SK-N-SH (cell line): ENCODE measurements at regions not wholly inside any gene's neighbourhood (a gene's known extent, or its start where the extent isn't known, plus 50 kb on each side); places are given as distances from the start of the nearest gene placed in this dataset.

Experiments
- CTCF ChIA-PET: fragments of 300-600, 350-600 bp; formaldehyde crosslinking; extraction: SDS; loops from one replicate; lab custom pipeline; 2021; lab: Yijun Ruan, JAX
- POLR2A ChIA-PET: fragments of 350-600 bp; sonication (Branson Sonifier 250); formaldehyde crosslinking; extraction: SDS; loops from one replicate; lab custom pipeline; 2020; ENCODE audit warnings: antibody characterized with exemption, inconsistent platforms; lab: Yijun Ruan, JAX
- DNase-seq: peaks from one replicate; pipeline ENCODE4 v3.0.0; 2012
- H2AFZ ChIP-seq: fragments of 200-600 bp; sonication (generic); 2 replicates; pipeline ENCODE4 v1.8.1; 2016; ENCODE audit warnings: antibody characterized with exemption, mild to moderate bottlenecking, low read depth
- H3F3A ChIP-seq: fragments of 200-600 bp; sonication (generic); replicated peaks from 2 replicates; pipeline ENCODE3; 2016; ENCODE audit warnings: antibody characterized with exemption, mild to moderate bottlenecking; ENCODE audit not compliant: insufficient read depth
- H3K27ac ChIP-seq, 2 experiments: fragments of 200-500 bp in 1 of 2; fragments of 200-600 bp in 1 of 2; sonication (Bioruptor generic) in 1 of 2; sonication (generic), shearing (Covaris generic) in 1 of 2; 2 replicates each; pipeline versions ENCODE4 v1.5.1 to v1.6.1; 2014 to 2016; ENCODE audit warnings: low read depth in 2 of 2, inconsistent platforms in 1 of 2, low read length in 1 of 2, mild to moderate bottlenecking in 1 of 2, mixed read lengths in 1 of 2
- H3K27me3 ChIP-seq: fragments of 200-600 bp; sonication (generic), shearing (Covaris generic); 2 replicates; pipeline ENCODE4 v1.6.1; 2016; ENCODE audit warnings: mixed run types; ENCODE audit not compliant: insufficient read depth
- H3K36me3 ChIP-seq, 2 experiments: fragments of 200-500 bp in 1 of 2; fragments of 200-600 bp in 1 of 2; sonication (Bioruptor generic) in 1 of 2; sonication (generic) in 1 of 2; replicated peaks in 1 of 2; 2 replicates each; pipeline versions ENCODE3 to v1.5.1; 2014 to 2016; ENCODE audit warnings: low read length in 1 of 2, mild to moderate bottlenecking in 1 of 2; ENCODE audit not compliant: insufficient read depth in 2 of 2, control insufficient read depth in 1 of 2
- H3K4me1 ChIP-seq, 2 experiments: fragments of 200-500 bp in 1 of 2; fragments of 200-600 bp in 1 of 2; sonication (Bioruptor generic) in 1 of 2; sonication (generic), shearing (Covaris generic) in 1 of 2; 2 replicates each; pipeline versions ENCODE4 v1.5.1 to v1.6.1; 2014 to 2016; ENCODE audit warnings: low read depth in 1 of 2, low read length in 1 of 2, mixed run types in 1 of 2; ENCODE audit not compliant: insufficient read depth in 2 of 2, control insufficient read depth in 1 of 2
- H3K4me2 ChIP-seq: fragments of 200-600 bp; sonication (generic), shearing (Covaris generic); 2 replicates; pipeline ENCODE4 v1.6.1; 2017; ENCODE audit warnings: mixed run types
- H3K4me3 ChIP-seq, 2 experiments: fragments of 200-500 bp in 1 of 2; fragments of 200-600 bp in 1 of 2; sonication (Bioruptor generic) in 1 of 2; sonication (generic), shearing (Covaris generic) in 1 of 2; 2 replicates each; pipeline versions ENCODE4 v1.5.1 to v1.8.1; 2014 to 2016; ENCODE audit warnings: low read depth in 2 of 2, inconsistent platforms in 1 of 2, low read length in 1 of 2, mild to moderate bottlenecking in 1 of 2, mixed read lengths in 1 of 2, moderate library complexity in 1 of 2
- H3K79me2 ChIP-seq: fragments of 200-600 bp; sonication (generic); 2 replicates; pipeline ENCODE4 v1.8.1; 2017; ENCODE audit warnings: mild to moderate bottlenecking; ENCODE audit not compliant: insufficient read depth
- H3K9ac ChIP-seq: fragments of 200-600 bp; sonication (generic); 2 replicates; pipeline ENCODE4 v1.6.1; 2017; ENCODE audit warnings: mixed run types
- H3K9me2 ChIP-seq: fragments of 200-600 bp; sonication (generic); 2 replicates; pipeline ENCODE4 v1.6.1; 2017; ENCODE audit warnings: mixed run types
- H3K9me3 ChIP-seq: fragments of 200-600 bp; sonication (generic); 2 replicates; pipeline ENCODE4 v1.6.1; 2017; ENCODE audit warnings: mixed run types, mild to moderate bottlenecking, moderate library complexity
- H4K20me1 ChIP-seq: fragments of 200-600 bp; sonication (generic); 2 replicates; pipeline ENCODE4 v1.6.1; 2017; ENCODE audit warnings: mild to moderate bottlenecking, mixed run types; ENCODE audit not compliant: insufficient read depth
- ELF1 ChIP-seq: IDR thresholded peaks from 2 replicates; pipeline ENCODE4 v1.4.0; 2012
- EZH2phosphoT487 ChIP-seq: fragments of 200-600 bp; sonication (generic); IDR thresholded peaks from 2 replicates; pipeline ENCODE4 v1.6.1; 2017; ENCODE audit warnings: low read depth, mixed run types, mild to moderate bottlenecking, antibody characterized with exemption, moderate library complexity, borderline replicate concordance
- GABPA ChIP-seq: IDR thresholded peaks from 2 replicates; pipeline ENCODE4 v1.4.0; 2012; ENCODE audit warnings: low read depth, mild to moderate bottlenecking
- JUND ChIP-seq: IDR thresholded peaks from 2 replicates; pipeline ENCODE4 v1.4.0; 2012
- NRF1 ChIP-seq: IDR thresholded peaks from 2 replicates; pipeline ENCODE4 v1.6.1; 2012; ENCODE audit warnings: low read depth, mild to moderate bottlenecking, low read length
- RAD21 ChIP-seq: IDR thresholded peaks from 2 replicates; pipeline ENCODE4 v1.6.1; 2012; ENCODE audit warnings: mild to moderate bottlenecking, low read length
- TCF12 ChIP-seq: IDR thresholded peaks from 2 replicates; pipeline ENCODE4 v1.4.0; 2012
- WGBS: methylation state at CpG from one replicate; pipeline ENCODE4 v1.1.6; 2017; ENCODE audit warnings: low lambda C conversion rate; 5-methylcytosine and 5-hydroxymethylcytosine counted together
- TF ChIP-seq, protein P1 (sequence below): IDR thresholded peaks from 2 replicates; pipeline ENCODE4; 2012
- TF ChIP-seq, protein P2 (sequence below): fragments of 150-350 bp; IDR thresholded peaks from 2 replicates; pipeline ENCODE4 v1.6.1; 2017; ENCODE audit warnings: antibody characterized with exemption, low read length, low read depth, borderline replicate concordance
- TF ChIP-seq, protein P3 (sequence below): fragments of 150-350 bp; IDR thresholded peaks from 2 replicates; pipeline ENCODE4 v1.6.1; 2016; ENCODE audit warnings: mild to moderate bottlenecking, low read depth, low read length
- TF ChIP-seq, protein P4 (sequence below): IDR thresholded peaks from 2 replicates; pipeline ENCODE4 v1.4.0; 2012; ENCODE audit warnings: low read depth
- TF ChIP-seq, protein P5 (sequence below): fragments of 200-600 bp; sonication (generic); IDR thresholded peaks from 2 replicates; pipeline ENCODE4 v1.6.1; 2017; ENCODE audit warnings: antibody characterized with exemption, mild to moderate bottlenecking, moderate library complexity

DNA sequence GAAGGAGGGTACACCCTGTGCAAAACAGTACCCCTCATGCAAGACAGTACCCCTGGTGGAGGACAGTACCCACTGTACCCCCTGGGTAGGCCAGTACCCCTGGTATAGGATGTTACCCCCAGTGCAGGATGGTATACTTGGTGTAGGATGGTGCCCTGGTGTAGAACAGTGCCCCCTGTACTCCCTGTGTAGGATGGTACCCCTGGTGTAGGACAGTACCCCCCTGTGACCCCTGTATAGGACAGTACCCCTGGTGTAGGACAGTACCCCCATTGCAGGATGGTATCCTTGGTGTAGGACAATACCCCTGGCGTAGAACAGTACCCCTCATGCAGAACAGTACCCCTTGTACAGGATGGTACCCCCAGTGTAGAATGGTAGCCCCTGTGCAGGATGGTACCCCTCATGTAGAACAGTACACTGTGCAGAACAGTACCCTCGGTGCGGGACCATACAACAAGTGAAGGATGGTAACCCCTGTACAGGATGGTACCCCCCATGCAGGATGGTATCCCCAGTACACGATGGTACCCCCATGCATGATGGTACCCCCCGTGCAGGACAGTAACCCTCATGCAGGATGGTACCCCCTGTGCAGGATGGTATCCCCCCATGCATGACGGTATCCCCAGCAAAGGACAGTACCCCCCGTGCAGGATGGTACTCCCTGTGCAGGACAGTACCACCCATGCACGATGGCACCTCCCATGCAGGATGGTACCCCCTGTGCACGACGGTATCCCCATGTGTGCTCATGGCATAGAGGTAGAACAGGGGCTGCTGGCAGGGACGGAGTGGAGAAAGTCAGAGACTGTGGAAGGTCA is 248.0 kb downstream of the DCDC2C start:
- H3K9ac ChIP-seq = no peak overlapping the region
- peaks cover 0 to 1% of the 10 kb centered on the region in 2 experiments; a peak in 1 of 4 replicates for H3K4me1 ChIP-seq
- TF ChIP-seq, protein P1, sequence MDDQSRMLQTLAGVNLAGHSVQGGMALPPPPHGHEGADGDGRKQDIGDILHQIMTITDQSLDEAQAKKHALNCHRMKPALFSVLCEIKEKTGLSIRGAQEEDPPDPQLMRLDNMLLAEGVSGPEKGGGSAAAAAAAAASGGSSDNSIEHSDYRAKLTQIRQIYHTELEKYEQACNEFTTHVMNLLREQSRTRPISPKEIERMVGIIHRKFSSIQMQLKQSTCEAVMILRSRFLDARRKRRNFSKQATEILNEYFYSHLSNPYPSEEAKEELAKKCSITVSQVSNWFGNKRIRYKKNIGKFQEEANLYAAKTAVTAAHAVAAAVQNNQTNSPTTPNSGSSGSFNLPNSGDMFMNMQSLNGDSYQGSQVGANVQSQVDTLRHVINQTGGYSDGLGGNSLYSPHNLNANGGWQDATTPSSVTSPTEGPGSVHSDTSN = no peak
- TF ChIP-seq TCF12 (no peak), RAD21 (no peak), ELF1 (no peak), JUND (no peak), NRF1 (no peak), GABPA (no peak), EZH2phosphoT487 (no peak)
- TF ChIP-seq, protein P2, sequence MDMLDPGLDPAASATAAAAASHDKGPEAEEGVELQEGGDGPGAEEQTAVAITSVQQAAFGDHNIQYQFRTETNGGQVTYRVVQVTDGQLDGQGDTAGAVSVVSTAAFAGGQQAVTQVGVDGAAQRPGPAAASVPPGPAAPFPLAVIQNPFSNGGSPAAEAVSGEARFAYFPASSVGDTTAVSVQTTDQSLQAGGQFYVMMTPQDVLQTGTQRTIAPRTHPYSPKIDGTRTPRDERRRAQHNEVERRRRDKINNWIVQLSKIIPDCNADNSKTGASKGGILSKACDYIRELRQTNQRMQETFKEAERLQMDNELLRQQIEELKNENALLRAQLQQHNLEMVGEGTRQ = no peak
- TF ChIP-seq, protein P3, sequence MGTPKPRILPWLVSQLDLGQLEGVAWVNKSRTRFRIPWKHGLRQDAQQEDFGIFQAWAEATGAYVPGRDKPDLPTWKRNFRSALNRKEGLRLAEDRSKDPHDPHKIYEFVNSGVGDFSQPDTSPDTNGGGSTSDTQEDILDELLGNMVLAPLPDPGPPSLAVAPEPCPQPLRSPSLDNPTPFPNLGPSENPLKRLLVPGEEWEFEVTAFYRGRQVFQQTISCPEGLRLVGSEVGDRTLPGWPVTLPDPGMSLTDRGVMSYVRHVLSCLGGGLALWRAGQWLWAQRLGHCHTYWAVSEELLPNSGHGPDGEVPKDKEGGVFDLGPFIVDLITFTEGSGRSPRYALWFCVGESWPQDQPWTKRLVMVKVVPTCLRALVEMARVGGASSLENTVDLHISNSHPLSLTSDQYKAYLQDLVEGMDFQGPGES = no peak
- TF ChIP-seq, protein P4, sequence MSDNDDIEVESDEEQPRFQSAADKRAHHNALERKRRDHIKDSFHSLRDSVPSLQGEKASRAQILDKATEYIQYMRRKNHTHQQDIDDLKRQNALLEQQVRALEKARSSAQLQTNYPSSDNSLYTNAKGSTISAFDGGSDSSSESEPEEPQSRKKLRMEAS = no peak
- no peaks in the 10 kb centered on the region for H3K9me3 ChIP-seq
- H2AFZ ChIP-seq = no peak overlapping the region
- H3K36me3 ChIP-seq = no peaks in the 10 kb centered on the region
- no peak for DNase-seq
- WGBS = 18% methylated on average over 11 of the region's 11 CpGs
- H3K4me3 ChIP-seq = no peak overlapping the region
- H3F3A ChIP-seq = no peaks in the 10 kb centered on the region
- no peak overlapping the region for H3K27ac ChIP-seq
- H3K27me3 ChIP-seq = no peaks in the 10 kb centered on the region
- no peaks in the 10 kb centered on the region for H4K20me1 ChIP-seq
- CTCF ChIA-PET = no interaction called here
- H3K4me2 ChIP-seq = no peak overlapping the region
- POLR2A ChIA-PET = no interaction called here
- H3K79me2 ChIP-seq = no peaks in the 10 kb centered on the region
- H3K9me2 ChIP-seq = no peaks in the 10 kb centered on the region

DNA sequence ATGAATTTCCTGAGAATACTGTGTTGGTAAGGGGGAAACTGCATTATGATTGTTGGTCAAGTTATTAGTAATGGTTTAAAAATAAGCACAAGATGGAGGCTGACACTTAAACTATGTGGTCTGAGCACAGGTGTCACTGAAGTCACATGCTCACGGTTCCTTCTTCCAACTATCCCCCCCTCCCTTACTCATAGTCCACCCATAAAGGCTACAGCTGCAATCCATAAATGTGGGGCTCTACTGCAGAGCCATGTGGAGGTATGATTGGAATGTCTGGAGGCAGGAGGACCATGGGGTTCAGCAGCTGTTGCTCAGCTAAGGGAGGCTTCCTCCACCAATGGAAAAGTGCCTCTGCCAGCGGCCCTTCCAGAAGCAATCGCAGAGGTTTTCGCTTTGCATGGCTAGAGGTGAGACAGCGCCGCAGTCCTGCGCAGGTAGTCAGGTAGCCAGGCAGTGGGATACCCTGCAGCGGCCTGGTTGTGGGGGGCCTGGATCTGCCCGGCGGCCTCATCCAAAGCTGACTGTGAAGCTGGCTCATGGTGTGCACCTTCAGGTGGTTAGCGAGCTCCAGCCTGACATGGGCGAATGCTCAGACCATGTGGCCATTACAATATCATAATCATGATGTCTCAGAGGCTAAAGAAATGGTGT is 249.6 kb downstream of the DCDC2C start:
- no peaks in the 10 kb centered on the region for H3K27me3 ChIP-seq
- POLR2A ChIA-PET = no interaction called here
- H3K36me3 ChIP-seq = no peaks in the 10 kb centered on the region
- TF ChIP-seq, protein P2 = no peak
- TF ChIP-seq, protein P5, sequence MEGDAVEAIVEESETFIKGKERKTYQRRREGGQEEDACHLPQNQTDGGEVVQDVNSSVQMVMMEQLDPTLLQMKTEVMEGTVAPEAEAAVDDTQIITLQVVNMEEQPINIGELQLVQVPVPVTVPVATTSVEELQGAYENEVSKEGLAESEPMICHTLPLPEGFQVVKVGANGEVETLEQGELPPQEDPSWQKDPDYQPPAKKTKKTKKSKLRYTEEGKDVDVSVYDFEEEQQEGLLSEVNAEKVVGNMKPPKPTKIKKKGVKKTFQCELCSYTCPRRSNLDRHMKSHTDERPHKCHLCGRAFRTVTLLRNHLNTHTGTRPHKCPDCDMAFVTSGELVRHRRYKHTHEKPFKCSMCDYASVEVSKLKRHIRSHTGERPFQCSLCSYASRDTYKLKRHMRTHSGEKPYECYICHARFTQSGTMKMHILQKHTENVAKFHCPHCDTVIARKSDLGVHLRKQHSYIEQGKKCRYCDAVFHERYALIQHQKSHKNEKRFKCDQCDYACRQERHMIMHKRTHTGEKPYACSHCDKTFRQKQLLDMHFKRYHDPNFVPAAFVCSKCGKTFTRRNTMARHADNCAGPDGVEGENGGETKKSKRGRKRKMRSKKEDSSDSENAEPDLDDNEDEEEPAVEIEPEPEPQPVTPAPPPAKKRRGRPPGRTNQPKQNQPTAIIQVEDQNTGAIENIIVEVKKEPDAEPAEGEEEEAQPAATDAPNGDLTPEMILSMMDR = no peak
- TF ChIP-seq, all 33 proteins: peak for 0
- no peak overlapping the region for H3K4me3 ChIP-seq
- peaks cover 0 to 3% of the 10 kb centered on the region in 2 experiments; a peak in 1 of 4 replicates for H3K4me1 ChIP-seq
- no peak overlapping the region for H3K27ac ChIP-seq
- WGBS = 54% methylated on average over 10 of the region's 12 CpGs
- DNase-seq = no peak
- CTCF ChIA-PET = no interaction called here
- no peak overlapping the region for H3K4me2 ChIP-seq
- H3K79me2 ChIP-seq = no peaks in the 10 kb centered on the region
- H3F3A ChIP-seq = no peaks in the 10 kb centered on the region
- no peaks in the 10 kb centered on the region for H3K9me2 ChIP-seq
- no peak overlapping the region for H3K9ac ChIP-seq
- no peak overlapping the region for H2AFZ ChIP-seq
- H4K20me1 ChIP-seq = no peaks in the 10 kb centered on the region
- H3K9me3 ChIP-seq = no peaks in the 10 kb centered on the region
